Smooth muscle cell (in vitro differentiated cells): ENCODE measurements at regions not wholly inside any gene's neighbourhood (a gene's known extent, or its start where the extent isn't known, plus 50 kb on each side); places are given as distances from the start of the nearest gene placed in this dataset.

Experiments
- DNase-seq: peaks from one replicate; lab custom pipeline; 2025; ENCODE audit not compliant: unreplicated experiment; lab: John Stamatoyannopoulos, UW
- H2AFZ ChIP-seq: fragments of 200-600 bp; sonication (generic); 2 replicates; pipeline ENCODE4 v1.6.0; 2016; ENCODE audit warnings: antibody characterized with exemption, low read depth, mild to moderate bottlenecking
- H3F3A ChIP-seq: fragments of 200-600 bp; sonication (generic); 2 replicates; pipeline ENCODE4 v1.6.0; 2017; ENCODE audit warnings: antibody characterized with exemption, low read depth
- H3K27ac ChIP-seq: fragments of 200-600 bp; sonication (generic); 2 replicates; pipeline ENCODE4 v1.5.1; 2016; ENCODE audit warnings: low read depth, mild to moderate bottlenecking
- H3K27me3 ChIP-seq: fragments of 200-600 bp; sonication (generic); 2 replicates; pipeline ENCODE4 v1.6.1; 2016; ENCODE audit warnings: low read depth, mild to moderate bottlenecking
- H3K36me3 ChIP-seq: fragments of 200-600 bp; sonication (generic); 2 replicates; pipeline ENCODE4 v1.5.1; 2016; ENCODE audit warnings: low read depth
- H3K4me1 ChIP-seq: fragments of 200-600 bp; sonication (generic); 2 replicates; pipeline ENCODE4 v1.5.1; 2016; ENCODE audit warnings: low read depth
- H3K4me2 ChIP-seq: fragments of 200-600 bp; sonication (generic); 2 replicates; pipeline ENCODE4 v1.6.0; 2016; ENCODE audit warnings: mild to moderate bottlenecking
- H3K4me3 ChIP-seq: fragments of 200-600 bp; sonication (generic); 2 replicates; pipeline ENCODE4 v1.5.1; 2016; ENCODE audit warnings: mild to moderate bottlenecking
- H3K79me2 ChIP-seq: fragments of 200-600 bp; sonication (generic); 2 replicates; pipeline ENCODE4 v1.6.0; 2016; ENCODE audit warnings: low read depth, mild to moderate bottlenecking
- H3K9ac ChIP-seq: fragments of 200-600 bp; sonication (generic); 2 replicates; pipeline ENCODE4 v1.6.0; 2016; ENCODE audit warnings: low read depth
- H3K9me3 ChIP-seq: fragments of 200-600 bp; sonication (generic); replicated peaks from 2 replicates; pipeline ENCODE4 v1.5.1; 2016; ENCODE audit warnings: low read depth
- H4K20me1 ChIP-seq: fragments of 200-600 bp; sonication (generic); 2 replicates; pipeline ENCODE4 v1.6.0; 2016; ENCODE audit warnings: low read depth
- WGBS: methylation state at CpG from one replicate; pipeline ENCODE4 v1.1.7; 2016; ENCODE audit warnings: low lambda C conversion rate; 5-methylcytosine and 5-hydroxymethylcytosine counted together
- TF ChIP-seq, protein P1 (sequence below): fragments of 200-600 bp; sonication (generic); IDR thresholded peaks from 2 replicates; pipeline ENCODE4 v1.5.1; 2017; ENCODE audit warnings: borderline replicate concordance, mild to moderate bottlenecking, antibody characterized with exemption; ENCODE audit not compliant: insufficient read depth, poor library complexity, severe bottlenecking

DNA sequence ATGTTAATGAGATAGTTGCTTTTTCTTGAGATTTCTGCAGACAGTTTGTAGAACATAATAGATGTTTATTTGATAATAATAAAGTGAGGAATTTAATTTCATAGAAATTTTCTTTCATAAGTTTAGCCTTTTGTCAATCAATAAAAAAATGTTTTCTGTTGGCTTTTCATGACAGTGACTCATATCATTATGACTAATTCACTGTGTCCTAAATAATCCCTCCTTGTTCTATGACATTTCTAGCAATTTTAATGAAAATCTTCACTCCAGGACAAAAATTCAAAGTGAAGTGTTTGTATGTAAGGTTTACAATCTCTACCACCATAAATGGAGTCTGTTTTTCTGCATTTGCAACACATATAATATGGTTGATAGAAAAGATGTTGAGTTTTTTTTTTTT, 109.9 kb downstream of the UTRN start:
- H2AFZ ChIP-seq = no peak overlapping the region
- H3K4me2 ChIP-seq = no peak overlapping the region
- H3F3A ChIP-seq = no peaks in the 10 kb centered on the region
- no peak overlapping the region for H3K27ac ChIP-seq
- DNase-seq = no peak
- no peak overlapping the region for H3K9ac ChIP-seq
- no peak overlapping the region for H3K4me3 ChIP-seq
- H3K9me3 ChIP-seq = no peaks in the 10 kb centered on the region
- no peaks in the 10 kb centered on the region for H3K4me1 ChIP-seq
- TF ChIP-seq, protein P1, sequence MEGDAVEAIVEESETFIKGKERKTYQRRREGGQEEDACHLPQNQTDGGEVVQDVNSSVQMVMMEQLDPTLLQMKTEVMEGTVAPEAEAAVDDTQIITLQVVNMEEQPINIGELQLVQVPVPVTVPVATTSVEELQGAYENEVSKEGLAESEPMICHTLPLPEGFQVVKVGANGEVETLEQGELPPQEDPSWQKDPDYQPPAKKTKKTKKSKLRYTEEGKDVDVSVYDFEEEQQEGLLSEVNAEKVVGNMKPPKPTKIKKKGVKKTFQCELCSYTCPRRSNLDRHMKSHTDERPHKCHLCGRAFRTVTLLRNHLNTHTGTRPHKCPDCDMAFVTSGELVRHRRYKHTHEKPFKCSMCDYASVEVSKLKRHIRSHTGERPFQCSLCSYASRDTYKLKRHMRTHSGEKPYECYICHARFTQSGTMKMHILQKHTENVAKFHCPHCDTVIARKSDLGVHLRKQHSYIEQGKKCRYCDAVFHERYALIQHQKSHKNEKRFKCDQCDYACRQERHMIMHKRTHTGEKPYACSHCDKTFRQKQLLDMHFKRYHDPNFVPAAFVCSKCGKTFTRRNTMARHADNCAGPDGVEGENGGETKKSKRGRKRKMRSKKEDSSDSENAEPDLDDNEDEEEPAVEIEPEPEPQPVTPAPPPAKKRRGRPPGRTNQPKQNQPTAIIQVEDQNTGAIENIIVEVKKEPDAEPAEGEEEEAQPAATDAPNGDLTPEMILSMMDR = no peak
- no peaks in the 10 kb centered on the region for H3K36me3 ChIP-seq
- no peaks in the 10 kb centered on the region for H3K27me3 ChIP-seq
- peaks cover 6% of the 10 kb centered on the region for H4K20me1 ChIP-seq
- H3K79me2 ChIP-seq = peaks cover 10% of the 10 kb centered on the region

DNA sequence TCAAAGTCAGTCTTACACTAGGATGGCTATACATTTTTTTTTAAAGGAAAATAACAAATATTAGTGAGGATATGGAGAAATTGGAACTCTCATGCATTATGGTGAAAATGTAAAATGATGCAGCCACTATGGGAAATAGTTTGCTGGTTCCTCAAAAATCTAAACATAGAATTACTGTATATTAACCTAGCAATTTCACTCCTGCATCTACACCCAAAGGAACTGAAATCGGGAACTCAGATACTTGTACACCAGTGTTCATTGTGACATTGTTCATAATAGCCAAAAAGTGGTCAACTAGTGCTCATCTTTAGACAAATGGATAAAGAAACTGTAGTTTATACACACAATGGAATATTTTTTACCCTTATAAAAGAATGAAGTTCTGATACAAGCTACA, 110.7 kb downstream of the UTRN start:
- no peak overlapping the region for H3K4me2 ChIP-seq
- WGBS = 100% methylated on average over 1 of the region's 1 CpG
- peaks cover 5% of the 10 kb centered on the region for H3K79me2 ChIP-seq

DNA sequence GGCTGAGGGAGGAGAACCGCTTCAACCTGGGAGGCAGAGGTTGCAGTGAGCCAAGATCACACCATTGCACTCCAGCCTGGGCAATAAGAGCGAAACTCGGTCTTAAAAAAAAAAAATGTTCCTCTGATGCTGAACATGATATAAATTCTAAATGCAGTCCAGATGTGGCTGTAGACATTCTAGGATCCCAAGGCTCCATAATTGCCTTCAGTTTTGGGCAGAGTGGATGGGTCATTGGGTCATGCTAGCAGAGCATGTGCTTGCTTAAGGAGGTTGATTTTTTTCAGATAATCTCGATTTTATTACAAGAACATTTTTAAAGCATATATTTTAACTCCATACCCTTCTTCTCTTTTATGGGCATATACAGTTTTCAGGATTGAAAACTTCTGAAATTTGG, 112.0 kb downstream of the UTRN start:
- H4K20me1 ChIP-seq = peaks cover 6% of the 10 kb centered on the region
- no peaks in the 10 kb centered on the region for H3K9me3 ChIP-seq
- peaks cover 5% of the 10 kb centered on the region for H3K79me2 ChIP-seq
- no peak overlapping the region for H3K27ac ChIP-seq
- H3K4me1 ChIP-seq = no peaks in the 10 kb centered on the region
- H3K9ac ChIP-seq = no peak overlapping the region
- 93% methylated on average over 4 of the region's 4 CpGs for WGBS
- TF ChIP-seq, protein P1 = no peak
- no peak for DNase-seq
- H2AFZ ChIP-seq = no peak overlapping the region
- no peak overlapping the region for H3K4me2 ChIP-seq
- H3K36me3 ChIP-seq = no peaks in the 10 kb centered on the region
- H3K27me3 ChIP-seq = no peaks in the 10 kb centered on the region
- H3K4me3 ChIP-seq = no peak overlapping the region
- no peaks in the 10 kb centered on the region for H3F3A ChIP-seq

More for the DNA sequence above, 110.7 kb downstream of the UTRN start:
- no peak overlapping the region for H3K9ac ChIP-seq
- H3K36me3 ChIP-seq = no peaks in the 10 kb centered on the region
- no peaks in the 10 kb centered on the region for H3F3A ChIP-seq
- H3K4me3 ChIP-seq = no peak overlapping the region
- TF ChIP-seq, protein P1 = no peak
- H2AFZ ChIP-seq = no peak overlapping the region
- H3K4me1 ChIP-seq = no peaks in the 10 kb centered on the region
- H3K9me3 ChIP-seq = no peaks in the 10 kb centered on the region
- H3K27ac ChIP-seq = no peak overlapping the region
- DNase-seq = no peak
- no peaks in the 10 kb centered on the region for H3K27me3 ChIP-seq
- H4K20me1 ChIP-seq = peaks cover 6% of the 10 kb centered on the region

DNA sequence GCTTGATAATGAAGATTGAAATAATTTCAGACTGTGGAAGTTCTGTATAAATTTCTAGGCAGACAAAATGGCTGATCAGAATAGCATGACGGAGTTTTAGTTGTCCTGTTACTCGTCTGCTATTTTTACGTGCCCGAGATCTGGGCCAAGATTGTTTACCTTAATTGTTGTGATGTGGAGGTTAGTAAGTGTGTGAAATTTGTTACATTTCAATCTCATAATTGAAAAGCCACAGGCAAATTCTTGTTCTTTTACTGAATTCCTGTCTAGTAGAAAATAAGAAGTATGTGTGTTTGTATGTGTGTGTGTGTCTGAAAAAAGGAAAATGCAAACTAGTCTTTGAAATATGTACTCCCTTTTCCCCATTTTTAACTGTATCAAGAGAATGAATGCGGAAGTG, 115.2 kb downstream of the UTRN start:
- Histone ChIP-seq H3K27ac (no peak overlapping the region), H3K36me3 (no peaks in the 10 kb centered on the region), H3K4me3 (no peak overlapping the region), H4K20me1 (no peaks in the 10 kb centered on the region), H3K4me1 (no peaks in the 10 kb centered on the region), H3K4me2 (no peak overlapping the region), H3F3A (no peaks in the 10 kb centered on the region), H3K79me2 (peaks cover 5% of the 10 kb centered on the region), H3K9ac (no peak overlapping the region), H3K27me3 (no peaks in the 10 kb centered on the region), H3K9me3 (no peaks in the 10 kb centered on the region), H2AFZ (no peak overlapping the region)
- DNase-seq = no peak
- TF ChIP-seq, protein P1 = no peak
- 79% methylated on average over 5 of the region's 5 CpGs for WGBS
